Muscle layer of colon (tissue), 2 donors: ENCODE measurements at regions not wholly inside any gene's neighbourhood (a gene's known extent, or its start where the extent isn't known, plus 50 kb on each side); places are given as distances from the start of the nearest gene placed in this dataset.
"Not testable (repeated sequence)": the region's sequence is repeated elsewhere in the genome, so short reads cannot be mapped to it uniquely, and the experiment has no call there.

ENCODE experiments used
- H3K27ac ChIP-seq: one replicate; pipeline ENCODE4 v1.7.0; 2013; ENCODE audit warnings: low read depth, mild to moderate bottlenecking, low read length, moderate library complexity
- H3K27me3 ChIP-seq, 2 donors: one replicate each; pipeline ENCODE4 v1.7.0; 2013; ENCODE audit warnings: low read length in 2 of 2, mild to moderate bottlenecking in 2 of 2; ENCODE audit not compliant: insufficient read depth in 2 of 2, control insufficient read depth in 1 of 2
- H3K36me3 ChIP-seq: one replicate; pipeline ENCODE4 v1.7.0; 2013; ENCODE audit warnings: mild to moderate bottlenecking, low read length; ENCODE audit not compliant: insufficient read depth
- H3K4me1 ChIP-seq: one replicate; pipeline ENCODE4 v1.7.0; 2013; ENCODE audit warnings: mild to moderate bottlenecking, low read length; ENCODE audit not compliant: insufficient read depth
- H3K4me3 ChIP-seq, 2 donors: one replicate each; pipeline ENCODE4 v1.7.0; 2013; ENCODE audit warnings: low read length in 2 of 2, low read depth in 1 of 2, mild to moderate bottlenecking in 1 of 2, moderate library complexity in 1 of 2
- H3K9ac ChIP-seq: one replicate; pipeline ENCODE4 v1.7.0; 2013; ENCODE audit warnings: low read length
- H3K9me3 ChIP-seq: one replicate; pipeline ENCODE4 v1.7.0; 2013; ENCODE audit warnings: mild to moderate bottlenecking, low read length
- donor health status: abdominal sarcoma.
- donor health status: Adenocarcinoma of cecum.

GRCh38 chr2:236365258-236366048 is 101.2 kb upstream of the ASB18 start:
- Histone ChIP-seq H3K4me3 (no peak overlapping the region), H3K9ac (no peak overlapping the region), H3K27me3 (peaks cover 0 to 7% of the 10 kb centered on the region in 2 donors), H3K4me1 (peaks cover 10% of the 10 kb centered on the region), H3K9me3 (no peaks in the 10 kb centered on the region), H3K27ac (no peak overlapping the region), H3K36me3 (no peaks in the 10 kb centered on the region)

DNA sequence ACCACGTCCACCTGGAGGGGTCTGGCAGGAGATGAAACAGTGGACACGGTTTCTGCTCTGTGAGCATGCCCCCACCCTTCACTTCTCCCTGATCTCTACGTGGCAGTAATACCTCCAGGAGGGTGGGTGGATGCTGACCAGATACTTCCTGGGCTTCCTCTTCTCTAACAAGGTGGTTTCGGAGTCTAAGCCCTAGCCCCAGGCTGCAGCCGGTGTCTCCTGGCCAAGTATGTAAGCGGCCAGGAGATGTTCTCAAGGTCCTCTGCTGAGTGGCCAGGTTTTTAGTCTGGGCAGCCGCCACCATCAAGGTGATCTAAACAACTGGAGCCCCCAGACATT is 101.8 kb upstream of the ASB18 start:
- H3K9ac ChIP-seq = no peak overlapping the region
- H3K36me3 ChIP-seq = no peaks in the 10 kb centered on the region
- no peak overlapping the region for H3K4me3 ChIP-seq
- no peak overlapping the region for H3K27ac ChIP-seq
- H3K27me3 ChIP-seq = peaks cover 0 to 8% of the 10 kb centered on the region in 2 donors
- H3K9me3 ChIP-seq = no peaks in the 10 kb centered on the region
- H3K4me1 ChIP-seq = peaks cover 6% of the 10 kb centered on the region

- peaks cover 0 to 12% of the 10 kb centered on the region in 2 donors for H3K27me3 ChIP-seq
- H3K9me3 ChIP-seq = no peaks in the 10 kb centered on the region
- H3K36me3 ChIP-seq = no peaks in the 10 kb centered on the region
- no peak overlapping the region for H3K4me3 ChIP-seq
- no peak overlapping the region for H3K9ac ChIP-seq
- peaks cover 6% of the 10 kb centered on the region for H3K4me1 ChIP-seq
- H3K27ac ChIP-seq = no peak overlapping the region
Measured at GRCh38 chr2:236366397-236366796, 102.2 kb upstream of the ASB18 start.

- H3K4me3 ChIP-seq = no peak overlapping the region
- H3K36me3 ChIP-seq = no peaks in the 10 kb centered on the region
- no peak overlapping the region for H3K27ac ChIP-seq
- H3K9ac ChIP-seq = no peak overlapping the region
- peaks cover 0 to 12% of the 10 kb centered on the region in 2 donors for H3K27me3 ChIP-seq
- H3K9me3 ChIP-seq = no peaks in the 10 kb centered on the region
- H3K4me1 ChIP-seq = peaks cover 6% of the 10 kb centered on the region
Measured at GRCh38 chr2:236367506-236368289, 103.5 kb upstream of the ASB18 start.

GRCh38 chr2:236369661-236370062 is 105.5 kb upstream of the ASB18 start:
- no peak overlapping the region for H3K4me3 ChIP-seq
- no peaks in the 10 kb centered on the region for H3K36me3 ChIP-seq
- H3K27me3 ChIP-seq = peaks cover 0 to 12% of the 10 kb centered on the region in 2 donors
- H3K9ac ChIP-seq = no peak overlapping the region
- H3K4me1 ChIP-seq = peaks cover 6% of the 10 kb centered on the region
- no peak overlapping the region for H3K27ac ChIP-seq
- H3K9me3 ChIP-seq = no peaks in the 10 kb centered on the region

DNA sequence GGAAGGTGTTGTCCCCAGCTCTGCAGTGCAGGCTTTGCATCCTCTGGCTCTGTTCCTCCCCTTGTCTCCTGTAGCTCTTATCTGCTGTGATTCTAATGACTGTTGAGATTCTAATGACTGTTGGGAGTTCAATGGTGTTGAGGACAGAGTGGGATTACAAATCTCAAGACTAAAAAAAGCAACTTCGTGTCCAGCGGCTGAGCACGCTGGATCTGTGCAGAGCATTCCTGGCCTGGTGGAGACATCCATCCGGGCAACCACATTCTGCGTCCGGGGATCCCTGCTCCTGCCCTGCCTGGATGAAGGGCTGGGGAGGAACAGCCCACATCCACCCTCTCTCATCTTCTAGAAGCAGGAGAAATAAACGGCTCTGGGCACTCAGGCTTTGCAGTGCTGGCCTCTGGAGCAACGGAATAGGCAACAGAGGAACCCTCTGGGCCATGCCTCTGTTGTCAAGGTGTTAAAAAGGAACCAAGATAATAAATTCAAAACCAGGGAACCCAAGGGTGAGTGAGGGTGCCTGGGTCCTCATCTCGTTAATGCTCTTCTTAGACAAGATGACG is 106.7 kb upstream of the ASB18 start:
- H3K4me1 ChIP-seq = peaks cover 5% of the 10 kb centered on the region
- H3K27ac ChIP-seq = no peak overlapping the region
- H3K9me3 ChIP-seq = no peaks in the 10 kb centered on the region
- H3K36me3 ChIP-seq = no peaks in the 10 kb centered on the region
- H3K4me3 ChIP-seq = no peak overlapping the region
- H3K9ac ChIP-seq = no peak overlapping the region
- peaks cover 0 to 12% of the 10 kb centered on the region in 2 donors for H3K27me3 ChIP-seq

GRCh38 chr2:236375973-236376476 is 111.8 kb upstream of the ASB18 start:
- no peak overlapping the region for H3K9ac ChIP-seq
- H3K4me3 ChIP-seq = no peak overlapping the region
- no peaks in the 10 kb centered on the region for H3K4me1 ChIP-seq
- H3K27me3 ChIP-seq = peaks cover 0 to 4% of the 10 kb centered on the region in 2 donors
- no peak overlapping the region for H3K27ac ChIP-seq
- no peaks in the 10 kb centered on the region for H3K9me3 ChIP-seq
- no peaks in the 10 kb centered on the region for H3K36me3 ChIP-seq

DNA sequence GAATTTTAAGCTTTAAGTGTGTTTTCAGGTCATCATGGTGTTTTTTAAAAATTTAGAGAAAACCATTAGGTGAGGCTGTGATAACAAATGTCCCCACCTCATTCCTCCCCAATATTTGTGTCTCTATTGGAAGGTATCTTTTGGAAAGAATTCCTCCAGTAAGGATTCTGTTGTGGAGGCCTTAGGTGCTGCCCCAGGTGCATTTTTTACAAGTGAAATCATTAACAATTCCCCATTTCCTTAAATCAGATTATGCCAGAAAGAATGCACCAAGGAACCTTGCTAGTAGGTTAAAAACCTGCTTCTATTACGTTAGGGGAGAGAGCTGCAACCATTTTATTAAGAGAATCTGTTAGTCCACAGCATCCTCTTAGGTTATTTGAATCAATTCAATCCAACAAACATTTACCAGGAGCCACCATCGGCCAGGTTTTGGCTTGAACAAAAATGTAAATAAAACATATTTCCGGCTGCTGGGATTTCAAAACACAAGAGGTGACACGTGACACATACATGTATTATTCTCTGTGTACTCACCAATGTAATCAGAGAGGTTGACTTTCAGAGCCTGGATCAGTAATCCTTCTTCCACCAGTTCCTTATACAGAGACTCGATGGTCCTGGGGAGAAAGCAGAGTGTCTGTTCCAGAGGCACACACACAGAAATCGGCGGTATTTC is 112.5 kb upstream of the ASB18 start:
- Histone ChIP-seq H3K36me3 (no peaks in the 10 kb centered on the region), H3K4me3 (no peak overlapping the region), H3K27me3 (no peaks in the 10 kb centered on the region), H3K9ac (no peak overlapping the region), H3K4me1 (no peaks in the 10 kb centered on the region), H3K9me3 (no peaks in the 10 kb centered on the region), H3K27ac (no peak overlapping the region)

DNA sequence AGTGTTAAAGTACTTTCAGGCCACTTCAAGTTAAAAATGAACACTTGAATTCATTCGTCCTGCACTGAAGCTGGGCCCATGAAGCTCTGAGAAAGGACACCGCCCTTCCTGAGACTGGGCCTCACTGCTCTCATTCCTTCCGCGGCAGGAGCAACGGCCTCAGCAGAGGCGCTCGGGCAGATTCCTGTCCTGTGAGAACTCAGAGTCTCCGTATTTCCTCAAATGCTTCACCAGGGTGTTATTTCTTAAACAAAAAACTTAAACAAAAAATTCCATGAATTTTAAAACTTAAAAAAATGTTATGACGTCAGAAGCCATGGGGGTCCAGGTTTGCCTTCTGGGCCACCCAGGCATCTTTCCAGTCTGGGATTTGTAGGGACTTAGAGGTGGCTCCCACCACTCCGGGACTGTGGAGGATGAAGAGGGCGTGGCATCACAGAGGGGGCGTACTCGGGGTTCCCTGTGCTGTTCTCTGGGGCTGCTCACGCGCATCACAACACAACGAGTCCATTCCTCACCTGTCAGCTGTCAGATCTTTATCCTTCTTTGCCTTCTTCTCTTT is 115.9 kb upstream of the ASB18 start:
- no peaks in the 10 kb centered on the region for H3K4me1 ChIP-seq
- no peaks in the 10 kb centered on the region for H3K36me3 ChIP-seq
- H3K9ac ChIP-seq = no peak overlapping the region
- H3K27me3 ChIP-seq = no peaks in the 10 kb centered on the region
- H3K27ac ChIP-seq = no peak overlapping the region
- no peaks in the 10 kb centered on the region for H3K9me3 ChIP-seq
- no peak overlapping the region for H3K4me3 ChIP-seq

- H3K27me3 ChIP-seq, H3K27ac ChIP-seq, H3K4me3 ChIP-seq, H3K9ac ChIP-seq, H3K36me3 ChIP-seq, H3K9me3 ChIP-seq, H3K4me1 ChIP-seq: not testable (repeated sequence)
Measured at GRCh38 chr2:236381253-236381652, 117.0 kb upstream of the ASB18 start.
